NCI-H460 (cell line): ENCODE measurements at regions not wholly inside any gene's neighbourhood (a gene's known extent, or its start where the extent isn't known, plus 50 kb on each side); places are given as distances from the start of the nearest gene placed in this dataset.
A peak's percentile ranks its signal among the peaks of the same experiment; 100 is the strongest.
"Not testable (repeated sequence)": the region's sequence is repeated elsewhere in the genome, so short reads cannot be mapped to it uniquely, and the experiment has no call there.

ENCODE experiments used
- DNase-seq: peaks from one replicate; pipeline ENCODE4 v3.0.0-alpha.2; 2016; ENCODE audit warnings: low read depth; ENCODE audit errors: extremely low read depth

GRCh38 chr11:16542353-16542752, 186.0 kb upstream of the SOX6 start:
- DNase-seq: no peak

- no peak for DNase-seq
Observed at GRCh38 chr11:16536513-16536912, 180.2 kb upstream of the SOX6 start.

- no peak for DNase-seq
Observed at GRCh38 chr11:16528639-16529038, 172.3 kb upstream of the SOX6 start.

- DNase-seq: no peak
Observed at GRCh38 chr11:16527525-16528246, 171.3 kb upstream of the SOX6 start.

DNA sequence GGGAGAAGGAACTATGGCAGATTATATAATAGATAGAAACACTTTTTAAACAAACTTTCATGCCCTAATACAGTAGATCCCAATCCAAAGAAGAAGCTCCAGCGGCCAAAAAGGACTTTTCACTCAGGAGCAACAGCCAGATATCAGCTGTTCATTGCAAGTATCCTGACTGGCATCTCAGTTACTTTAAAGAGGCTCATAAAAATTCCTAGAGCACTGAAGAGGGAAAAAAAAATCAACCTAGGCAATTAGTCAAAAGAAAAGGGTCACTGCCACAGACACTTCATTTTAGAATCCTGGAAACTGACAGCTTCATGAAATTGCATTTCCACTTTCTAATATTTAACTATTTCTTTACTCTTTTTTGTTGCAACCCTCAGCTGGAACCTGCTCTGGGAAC, 170.6 kb upstream of the SOX6 start:
- DNase-seq: no peak

GRCh38 chr11:16520713-16521112, 164.4 kb upstream of the SOX6 start:
- DNase-seq: not testable (repeated sequence)

GRCh38 chr11:16512899-16513241, 156.5 kb upstream of the SOX6 start:
- no peak for DNase-seq

- DNase-seq: no peak
Observed at GRCh38 chr11:16512198-16512898, 156.0 kb upstream of the SOX6 start.

GRCh38 chr11:16511116-16512114, 155.1 kb upstream of the SOX6 start:
- peak; percentile 78 for DNase-seq

DNA sequence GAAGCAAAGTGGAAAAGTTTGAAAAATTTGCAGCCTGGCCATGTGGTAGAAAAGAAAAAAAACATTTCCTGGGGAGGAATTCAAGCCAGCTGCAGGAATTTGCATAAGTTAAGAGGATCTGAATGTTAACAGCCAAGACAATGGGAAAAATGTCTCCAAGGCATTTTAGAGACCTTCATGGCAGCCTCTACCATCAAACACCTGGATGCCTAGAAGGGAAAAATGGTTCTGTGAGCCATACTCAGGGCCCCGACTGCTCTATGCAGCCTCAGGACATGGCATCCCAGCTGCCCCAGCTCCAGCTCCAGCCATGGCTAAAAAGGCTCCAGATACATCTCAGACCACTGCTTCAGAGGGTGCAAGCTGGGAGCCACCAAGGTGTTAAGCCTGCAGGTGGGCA, 149.1 kb upstream of the SOX6 start:
- no peak for DNase-seq

DNA sequence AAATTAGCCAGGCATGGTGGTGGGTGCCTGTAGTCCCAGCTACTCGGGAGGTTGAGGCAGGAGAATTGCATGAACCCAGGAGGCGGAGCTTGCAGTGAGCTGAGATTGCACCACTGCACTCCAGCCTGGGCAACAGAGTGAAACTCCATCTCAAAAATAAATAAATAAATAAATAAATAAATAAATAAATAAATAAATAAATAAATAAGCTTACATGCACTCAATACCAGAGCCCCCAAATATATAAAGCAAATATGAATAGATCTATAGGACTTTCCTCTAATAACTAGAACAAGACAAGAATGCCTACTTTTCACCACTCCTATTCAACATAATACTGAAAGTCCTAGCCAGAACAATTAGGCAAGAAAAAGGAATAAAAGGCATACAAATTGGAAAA, 147.5 kb upstream of the SOX6 start:
- not testable (repeated sequence) for DNase-seq

DNA sequence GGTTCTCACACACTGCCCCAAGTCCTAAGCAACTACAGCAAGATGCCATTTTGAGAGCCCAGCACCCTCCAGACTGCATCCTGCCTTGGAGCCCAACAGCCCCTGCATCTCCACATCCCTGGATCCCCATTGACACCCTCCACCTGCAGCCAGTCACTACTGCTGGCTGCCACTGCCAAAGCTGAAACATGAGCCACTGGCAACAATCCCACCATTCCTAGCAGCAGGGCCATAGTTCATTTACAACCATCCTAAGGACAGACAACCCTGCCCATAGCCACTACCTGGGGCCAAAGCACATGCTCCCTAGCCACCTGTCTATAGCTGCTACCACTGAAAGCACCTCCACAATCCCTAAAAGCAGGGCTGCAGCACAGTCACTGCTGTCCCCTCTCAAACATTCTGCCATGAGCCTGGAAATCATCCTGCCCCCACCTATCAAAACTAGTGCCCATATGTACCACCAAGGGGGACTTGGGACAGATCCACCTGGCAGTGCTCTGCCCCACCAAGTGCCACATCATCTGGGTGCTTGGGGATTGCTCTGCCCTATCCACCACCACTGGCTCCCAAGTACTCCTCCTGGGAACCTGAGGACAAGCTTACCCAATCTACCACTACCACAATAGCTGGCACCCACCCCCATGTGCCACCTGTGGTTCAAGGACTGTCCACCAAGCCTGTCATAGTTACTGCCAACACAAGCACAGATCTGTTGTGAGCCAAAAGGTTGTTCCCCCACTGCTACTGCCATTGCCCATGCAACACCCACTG, 138.8 kb upstream of the SOX6 start:
- DNase-seq: no peak

DNA sequence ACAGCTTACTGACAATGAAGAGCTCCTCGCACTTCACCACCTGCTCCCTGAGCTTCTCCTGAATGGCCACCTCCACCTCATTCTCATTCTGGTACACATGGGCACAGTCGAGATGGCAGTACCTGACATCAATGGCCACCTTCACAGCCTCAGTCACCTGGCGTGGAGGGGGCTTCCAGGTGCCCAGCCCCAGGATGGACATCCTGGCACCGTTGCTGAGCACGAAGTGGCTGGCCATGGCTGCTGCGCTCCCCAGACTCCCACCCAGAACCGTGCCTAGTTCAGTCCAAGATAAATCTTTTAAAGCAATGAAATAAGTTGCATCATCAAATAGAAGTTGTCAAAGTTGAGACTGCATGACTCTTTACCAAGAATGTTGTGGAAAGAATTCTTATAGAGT, 128.1 kb upstream of the SOX6 start:
- no peak for DNase-seq

DNA sequence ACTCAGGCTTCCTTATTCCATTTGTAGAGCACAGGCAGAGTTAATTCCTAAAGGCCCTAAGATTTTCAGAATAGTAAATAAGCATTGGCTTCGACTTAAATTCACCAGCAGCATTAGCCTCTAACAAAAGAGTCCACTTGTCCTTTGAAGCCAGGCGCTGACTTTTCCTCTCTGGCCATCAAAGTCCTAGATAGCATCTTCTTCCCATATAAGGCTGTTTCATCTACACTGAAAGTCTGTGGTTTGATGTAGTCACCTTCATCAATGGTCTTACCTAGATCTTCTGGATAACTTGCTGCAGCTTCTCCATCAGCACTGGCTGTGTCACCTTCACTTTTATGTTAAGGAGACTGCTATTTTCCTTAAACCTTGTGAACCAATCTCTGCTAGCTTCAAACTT, 118.3 kb upstream of the SOX6 start:
- DNase-seq: no peak

GRCh38 chr11:16469968-16470367, 113.6 kb upstream of the SOX6 start:
- no peak for DNase-seq

- no peak for DNase-seq
Observed at GRCh38 chr11:16468735-16469453, 112.5 kb upstream of the SOX6 start.

DNA sequence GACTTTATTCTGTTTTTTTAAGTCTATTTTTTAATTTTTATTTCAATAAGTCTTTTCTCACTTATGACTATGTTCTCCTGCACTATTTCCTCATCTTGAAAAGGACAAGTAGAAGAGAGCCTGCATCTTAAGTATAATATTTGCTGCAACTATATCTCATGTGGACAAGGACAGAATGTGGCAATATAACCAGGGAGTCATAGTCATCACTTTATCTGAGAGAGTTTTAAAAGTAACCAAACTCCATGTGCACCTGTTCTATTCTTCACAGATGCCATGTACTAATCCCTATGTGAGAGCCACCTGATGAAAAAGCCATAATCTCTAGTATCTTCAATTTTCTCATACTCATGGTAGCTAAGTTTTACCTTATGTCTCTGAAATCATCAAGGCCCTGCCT, 104.2 kb upstream of the SOX6 start:
- DNase-seq: no peak

DNA sequence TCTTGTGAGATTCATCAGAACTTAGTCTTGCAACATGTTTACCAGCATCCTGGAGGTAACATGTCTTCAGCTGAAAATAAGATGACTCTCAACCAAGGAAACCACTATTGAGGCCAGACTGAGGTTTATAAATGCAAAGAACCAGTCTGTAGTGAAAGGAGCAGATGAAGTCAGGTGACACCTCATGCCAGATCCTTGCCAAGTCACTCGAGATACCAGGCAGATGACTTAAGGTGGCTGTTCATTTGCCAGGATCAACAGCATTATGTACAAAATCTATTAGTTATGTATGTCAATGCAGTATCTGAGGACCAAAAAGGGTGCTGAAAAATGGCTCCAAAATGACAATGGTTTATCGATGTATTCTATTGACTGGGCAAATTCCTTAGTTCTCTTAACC, 100.0 kb upstream of the SOX6 start:
- no peak for DNase-seq

DNA sequence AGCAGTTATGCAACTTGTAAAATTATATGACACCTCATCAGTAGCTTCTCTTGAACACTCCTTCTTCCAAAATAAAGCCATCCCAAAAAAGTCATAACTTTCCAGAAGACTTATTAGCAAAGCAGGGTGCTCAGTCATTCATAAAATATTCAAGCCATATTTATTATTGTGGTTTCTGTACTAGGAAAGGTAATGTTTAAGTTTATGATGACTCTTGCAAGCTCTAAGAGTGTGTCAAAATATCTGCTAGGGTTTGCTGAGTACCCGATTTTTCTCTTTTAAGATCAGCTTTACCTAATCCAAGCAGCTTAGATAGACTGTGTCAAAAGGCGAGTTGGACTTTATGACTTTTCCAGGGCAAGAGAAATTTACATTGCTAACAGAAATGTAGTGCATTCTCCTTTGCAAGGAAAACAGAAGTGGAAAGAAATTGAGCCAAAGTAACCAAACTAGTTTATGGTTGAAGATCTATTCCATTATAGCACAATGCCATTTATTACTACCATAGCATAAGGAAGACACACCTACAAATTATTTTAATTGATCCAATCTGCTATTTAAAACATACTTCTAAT, 98.0 kb upstream of the SOX6 start:
- no peak for DNase-seq
